ENCODE measurements at regions not wholly inside any gene's neighbourhood (a gene's known extent, or its start where the extent isn't known, plus 50 kb on each side); places are given as distances from the start of the nearest gene placed in this dataset.
"Not testable (repeated sequence)": the region's sequence is repeated elsewhere in the genome, so short reads cannot be mapped to it uniquely, and the experiment has no call there.

- ATAC-seq (no peak), DNase-seq (no peak)
- H3K27me3 ChIP-seq, result no peaks in the 10 kb centered on the region
- no peak for TF ChIP-seq CTCF (IDR thresholded peaks at IDR 0.05)
- no peak overlapping the region for H3K4me3 ChIP-seq
- H3K9me3 ChIP-seq, result no peaks in the 10 kb centered on the region
- no peaks in the 10 kb centered on the region for H3K36me3 ChIP-seq
- intact Hi-C loops (cut with DNase I), result no loop called here
- peaks cover 12% of the 10 kb centered on the region for H3K4me1 ChIP-seq
- H3K27ac ChIP-seq, result no peak overlapping the region
Measured at GRCh38 chr6:137305691-137306090, 86.5 kb upstream of the IFNGR1 start.

GRCh38 chr6:137304020-137304780 lies 85.0 kb upstream of the IFNGR1 start:
- H3K4me1 ChIP-seq, result peaks cover 7% of the 10 kb centered on the region
- TF ChIP-seq CTCF (IDR thresholded peaks at IDR 0.05), result no peak
- H3K9me3 ChIP-seq, result no peaks in the 10 kb centered on the region
- no peaks in the 10 kb centered on the region for H3K36me3 ChIP-seq
- no peak for ATAC-seq
- H3K4me3 ChIP-seq, result no peak overlapping the region
- no peaks in the 10 kb centered on the region for H3K27me3 ChIP-seq
- H3K27ac ChIP-seq, result no peak overlapping the region
- DNase-seq, result no peak
- intact Hi-C loops (cut with DNase I), result no loop called here

GRCh38 chr6:137303441-137303840 lies 84.3 kb upstream of the IFNGR1 start:
- no peak for ATAC-seq
- TF ChIP-seq CTCF (IDR thresholded peaks at IDR 0.05), result no peak
- Histone ChIP-seq H3K9me3 (no peaks in the 10 kb centered on the region), H3K4me1 (peaks cover 3% of the 10 kb centered on the region), H3K27me3 (no peaks in the 10 kb centered on the region), H3K27ac (no peak overlapping the region), H3K4me3 (no peak overlapping the region), H3K36me3 (no peaks in the 10 kb centered on the region)
- intact Hi-C loops (cut with DNase I), result no loop called here
- no peak for DNase-seq

GRCh38 chr6:137299681-137300080 lies 80.5 kb upstream of the IFNGR1 start:
- peaks cover 7% of the 10 kb centered on the region for H3K4me1 ChIP-seq
- intact Hi-C loops (cut with DNase I), result no loop called here
- no peaks in the 10 kb centered on the region for H3K27me3 ChIP-seq
- no peak overlapping the region for H3K4me3 ChIP-seq
- DNase-seq, result no peak
- no peak overlapping the region for H3K27ac ChIP-seq
- TF ChIP-seq CTCF (IDR thresholded peaks at IDR 0.05), result no peak
- H3K36me3 ChIP-seq, result no peaks in the 10 kb centered on the region
- no peak for ATAC-seq
- no peaks in the 10 kb centered on the region for H3K9me3 ChIP-seq

GRCh38 chr6:137297887-137298286 lies 78.7 kb upstream of the IFNGR1 start:
- no peak for DNase-seq

GRCh38 chr6:137292326-137292725 lies 73.1 kb upstream of the IFNGR1 start:
- ATAC-seq; H3K4me1 ChIP-seq; H3K27me3 ChIP-seq; DNase-seq; H3K36me3 ChIP-seq; intact Hi-C loops (cut with DNase I); H3K4me3 ChIP-seq; H3K9me3 ChIP-seq; H3K27ac ChIP-seq: not testable (repeated sequence)

More at GRCh38 chr6:137297887-137298286, 78.7 kb upstream of the IFNGR1 start:
- TF ChIP-seq CTCF (IDR thresholded peaks at IDR 0.05), result no peak
- Histone ChIP-seq H3K27me3 (no peaks in the 10 kb centered on the region), H3K36me3 (no peaks in the 10 kb centered on the region), H3K4me1 (peaks cover 7% of the 10 kb centered on the region), H3K4me3 (no peak overlapping the region), H3K27ac (no peak overlapping the region), H3K9me3 (no peaks in the 10 kb centered on the region)
- peak; percentile 55 for ATAC-seq
- intact Hi-C loops (cut with DNase I), result no loop called here

Measured in upper lobe of right lung (tissue), 1 donor.